ENCODE measurements at regions not wholly inside any gene's neighbourhood (a gene's known extent, or its start where the extent isn't known, plus 50 kb on each side); places are given as distances from the start of the nearest gene placed in this dataset.
"Not testable (repeated sequence)": the region's sequence is repeated elsewhere in the genome, so short reads cannot be mapped to it uniquely, and the experiment has no call there.

DNA sequence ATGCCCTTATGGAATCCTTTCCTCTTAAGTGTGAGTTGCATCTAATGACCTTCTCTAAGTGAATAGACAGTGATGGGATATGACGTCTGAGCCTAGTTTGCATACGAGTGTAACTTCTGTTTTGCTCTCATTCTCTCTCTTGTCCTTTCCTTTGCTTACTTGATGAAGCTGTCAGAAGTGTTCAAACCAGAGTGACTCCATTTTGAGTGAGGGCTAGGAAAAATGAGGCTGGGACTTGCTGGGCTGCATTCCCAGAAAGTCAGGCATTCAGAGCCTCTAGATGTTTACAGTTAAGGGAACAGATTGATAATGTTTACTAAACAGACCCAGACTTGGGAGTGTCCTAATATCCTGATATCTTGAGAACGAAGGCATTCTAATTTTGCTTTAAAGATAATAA is 311.2 kb upstream of the SOX4 start:
- not testable (repeated sequence) for DNase-seq (ENCODE audit: low read depth)

DNA sequence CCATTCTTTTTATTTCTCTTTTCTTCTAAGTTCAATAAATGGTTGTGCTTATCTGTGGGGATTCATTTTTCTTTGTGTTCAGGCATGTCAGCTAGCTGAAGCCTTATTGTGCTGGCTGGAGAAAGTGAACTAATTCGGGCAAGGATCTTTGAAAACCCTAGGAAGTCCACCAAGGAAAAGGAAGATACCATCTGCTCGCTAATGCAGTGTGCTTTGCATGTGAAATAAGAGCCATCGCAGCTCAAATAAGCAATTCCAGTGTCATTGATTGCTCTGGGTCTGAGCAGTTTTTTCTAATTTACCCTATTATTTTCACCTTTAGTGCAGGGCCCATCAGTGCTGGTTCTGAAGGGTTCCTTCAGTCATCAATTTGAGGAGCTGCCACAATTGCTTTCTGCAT is 309.4 kb upstream of the SOX4 start:
- no peak for DNase-seq (ENCODE audit: low read depth)

DNA sequence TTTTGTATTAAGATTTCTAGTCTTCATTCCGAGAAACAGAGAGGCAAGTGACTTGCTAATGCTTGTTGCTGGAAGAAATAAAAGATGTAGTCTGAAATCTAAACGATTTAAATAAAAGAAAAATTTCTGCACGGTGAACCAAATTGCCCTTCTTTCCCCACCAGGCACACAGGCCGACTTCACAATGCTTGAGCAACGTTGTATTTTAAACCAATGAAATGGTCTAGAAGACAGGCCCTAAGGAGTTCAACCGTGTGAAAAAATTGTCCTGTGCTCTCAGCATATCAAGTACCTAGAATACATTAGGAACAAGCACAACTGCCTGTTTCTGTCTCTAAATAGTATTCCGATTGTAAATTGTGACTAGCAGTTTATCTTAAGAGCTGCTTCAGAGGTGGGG is 308.8 kb upstream of the SOX4 start:
- DNase-seq (ENCODE audit: low read depth) = no peak

DNA sequence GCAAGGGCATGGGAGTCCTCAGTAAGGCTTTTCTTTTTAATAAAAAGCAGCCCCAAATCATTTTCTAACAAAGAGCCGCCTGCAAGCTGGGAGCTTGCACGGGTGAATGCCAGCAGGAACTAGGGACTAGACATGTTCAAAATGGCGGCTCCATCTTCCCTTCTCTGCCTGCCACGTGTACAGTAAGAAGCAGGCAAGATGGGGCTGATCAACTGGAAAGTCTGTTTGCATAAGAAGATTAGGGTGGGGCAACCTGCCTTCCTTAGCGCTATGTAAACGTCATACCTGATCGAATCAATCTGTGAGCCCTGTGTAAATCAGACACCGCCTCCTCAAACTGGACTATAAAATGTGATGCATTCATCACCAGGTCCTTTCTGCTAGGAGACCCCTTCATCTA is 299.4 kb upstream of the SOX4 start:
- DNase-seq (ENCODE audit: low read depth) = no peak

DNA sequence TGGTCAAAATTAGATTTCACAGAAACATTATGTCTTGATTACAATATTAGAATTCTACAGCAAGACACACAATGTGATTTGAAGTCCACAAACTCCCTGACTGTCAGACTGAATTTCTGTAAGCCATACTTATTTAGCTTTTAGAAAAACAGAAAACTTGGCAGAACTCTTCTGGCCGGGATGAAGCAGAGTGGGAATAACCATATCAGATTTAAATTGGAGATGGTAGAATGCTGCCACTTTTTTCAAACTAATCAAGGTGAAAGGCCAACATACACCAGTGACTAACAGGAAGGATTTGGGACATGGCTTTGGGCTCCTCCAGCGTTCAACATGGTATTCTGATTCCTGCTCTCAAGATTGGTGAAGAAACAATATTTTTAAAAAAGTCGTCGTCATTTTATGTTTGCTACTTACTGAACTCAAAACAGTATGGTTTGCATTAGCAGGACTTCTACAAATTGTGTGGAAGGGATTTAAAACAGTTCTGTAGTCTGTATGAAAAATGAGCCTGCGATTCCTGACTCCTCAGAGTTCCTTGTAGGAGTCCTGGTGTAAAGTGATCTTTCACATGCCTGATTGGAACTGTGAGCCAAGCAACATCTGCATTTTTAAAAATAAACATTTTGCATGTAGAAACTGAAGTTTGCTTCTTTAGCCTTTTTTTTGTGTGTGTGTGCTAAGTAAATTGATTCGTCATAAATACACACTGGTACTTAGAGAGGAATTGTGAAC is 297.9 kb upstream of the SOX4 start:
- DNase-seq (ENCODE audit: low read depth) = no peak

DNA sequence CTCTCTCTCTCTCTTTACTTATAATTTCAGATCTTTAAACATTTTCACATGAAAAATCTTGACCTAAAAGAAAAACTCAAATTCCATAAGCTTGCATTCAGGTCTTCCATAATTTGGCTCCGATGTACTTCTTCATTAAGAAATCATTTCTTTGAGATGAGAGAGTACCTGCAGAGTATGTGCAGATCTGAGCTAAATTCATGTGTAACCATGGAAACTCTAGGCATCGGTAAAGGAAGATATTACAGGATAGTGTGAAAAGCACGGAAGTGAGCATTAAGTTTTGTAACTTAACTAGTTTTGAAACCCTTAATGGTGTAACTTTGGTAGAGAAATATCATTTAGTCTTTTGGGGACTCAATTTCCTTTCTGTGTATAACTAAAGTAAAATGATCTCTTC is 295.9 kb upstream of the SOX4 start:
- DNase-seq (ENCODE audit: low read depth) = no peak

DNA sequence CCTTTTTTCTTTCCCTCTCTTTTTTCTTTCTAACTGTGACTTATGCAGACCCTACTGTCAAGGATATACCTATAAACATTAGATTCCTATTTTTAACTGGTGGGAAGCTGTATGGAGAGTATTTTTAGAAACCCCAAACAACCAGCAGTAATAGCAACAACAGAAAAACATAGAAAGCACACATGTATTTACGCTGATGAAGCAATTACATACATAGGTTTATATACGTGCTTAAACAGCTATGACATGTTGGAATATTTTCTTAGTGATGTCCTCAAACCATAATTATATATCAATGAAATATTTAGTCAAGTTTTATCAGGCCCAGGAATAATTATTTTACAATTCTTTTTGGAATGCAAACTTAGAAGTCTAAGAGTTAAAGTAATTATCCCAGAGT is 294.3 kb upstream of the SOX4 start:
- no peak for DNase-seq (ENCODE audit: low read depth)

DNA sequence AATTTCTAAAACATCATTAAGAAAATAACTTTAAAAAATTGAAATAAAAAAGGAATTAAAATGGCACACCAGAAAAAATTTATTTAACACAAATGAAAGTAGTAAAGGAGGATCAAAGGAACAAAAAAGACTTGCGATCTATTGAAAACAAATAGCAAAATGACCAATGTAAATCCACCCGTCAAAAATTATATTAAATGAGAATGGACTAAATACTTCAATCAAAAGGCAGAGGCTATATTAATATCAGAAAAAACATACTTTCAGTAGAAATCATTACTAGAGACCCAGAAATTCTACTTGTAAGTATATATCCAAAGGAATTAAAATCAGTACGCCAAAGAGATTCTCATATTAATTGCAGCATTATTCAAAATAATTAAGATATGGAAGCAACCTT is 293.1 kb upstream of the SOX4 start:
- DNase-seq (ENCODE audit: low read depth) = no peak

DNA sequence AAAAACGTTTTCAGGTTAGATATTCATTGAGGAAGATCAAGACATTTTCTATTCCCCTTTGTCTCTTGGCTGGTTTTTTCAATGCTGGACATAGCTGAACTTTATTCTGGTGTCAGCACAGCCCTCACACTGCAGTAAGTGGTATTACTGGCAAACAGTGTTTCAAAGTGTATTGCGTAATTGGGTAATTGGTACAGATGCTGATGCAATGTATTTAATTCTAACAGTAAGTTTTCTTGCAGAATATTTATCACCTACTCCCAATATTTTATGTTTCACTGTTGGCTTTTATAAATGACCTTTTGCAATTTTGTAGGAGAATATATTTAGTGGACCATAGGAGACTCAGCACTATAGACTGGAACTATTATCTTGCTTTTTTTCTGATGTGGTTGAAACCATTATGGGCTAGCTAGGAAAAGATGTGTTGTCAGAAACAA is 287.6 kb upstream of the SOX4 start:
- DNase-seq (ENCODE audit: low read depth) = no peak

DNA sequence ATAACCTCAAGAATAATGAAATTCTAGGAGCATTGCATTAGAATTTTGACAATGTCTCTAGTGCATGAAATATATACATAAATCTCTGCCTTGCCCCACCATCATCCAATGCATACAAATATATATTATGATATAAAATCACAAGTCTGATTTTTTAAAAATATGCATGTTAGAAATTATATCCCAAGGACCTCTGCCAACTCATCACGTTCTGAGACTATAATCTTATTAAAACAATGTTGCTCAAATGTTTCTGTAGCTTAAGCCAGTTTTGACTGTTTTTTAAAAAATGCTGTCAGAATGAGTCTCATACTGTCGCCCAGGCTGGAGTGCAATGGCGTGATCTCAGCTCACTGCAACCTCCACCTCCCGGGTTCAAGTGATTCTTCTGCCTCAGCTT is 287.0 kb upstream of the SOX4 start:
- no peak for DNase-seq (ENCODE audit: low read depth)

DNA sequence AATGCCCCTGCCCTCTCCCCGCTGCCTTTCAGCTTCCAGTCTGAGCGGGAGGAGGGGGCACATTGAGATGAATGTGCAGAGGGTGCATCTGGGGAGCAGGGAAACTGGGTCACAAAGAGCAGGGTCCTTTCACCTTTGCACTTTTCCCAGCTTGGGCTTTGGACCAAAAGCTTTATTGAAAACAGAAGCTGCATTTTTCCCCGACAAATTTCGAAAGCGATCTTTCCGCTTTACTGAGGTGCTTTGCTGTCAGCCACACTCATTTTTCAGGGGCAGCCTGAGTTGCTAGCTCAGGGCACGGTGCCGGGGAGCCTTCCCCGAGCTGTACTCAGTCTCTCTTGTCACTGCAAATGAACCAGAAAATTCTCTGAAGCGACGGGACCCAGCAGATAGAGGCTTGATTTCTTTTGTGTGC is 283.7 kb upstream of the SOX4 start:
- no peak for DNase-seq (ENCODE audit: low read depth)

DNA sequence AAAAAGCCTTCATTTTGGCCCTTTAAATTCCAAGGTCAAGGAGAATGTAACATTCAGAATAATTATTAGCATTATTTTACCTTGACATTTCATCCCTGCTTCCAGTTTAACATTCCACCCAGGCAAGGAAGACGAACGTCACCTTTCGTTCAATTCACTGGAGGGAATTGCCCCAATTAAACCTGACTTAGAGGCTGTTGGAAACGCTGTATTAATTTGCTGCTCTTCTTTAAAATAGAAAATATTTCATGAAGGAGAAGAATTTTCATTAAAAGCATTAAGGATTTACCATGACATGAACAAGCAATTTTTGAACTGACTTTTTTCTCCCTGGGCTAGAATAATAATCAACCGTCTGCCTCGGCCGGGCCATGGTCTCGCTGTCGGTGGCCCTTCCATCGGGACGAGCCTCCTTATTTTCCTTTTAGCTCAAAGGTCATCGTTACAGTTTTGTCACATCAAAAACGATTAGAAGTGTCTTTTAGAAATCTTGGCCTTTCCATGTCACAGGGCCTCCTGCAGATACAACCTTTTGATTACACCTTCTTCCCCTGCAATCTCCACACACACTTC is 282.9 kb upstream of the SOX4 start:
- DNase-seq (ENCODE audit: low read depth) = no peak

DNA sequence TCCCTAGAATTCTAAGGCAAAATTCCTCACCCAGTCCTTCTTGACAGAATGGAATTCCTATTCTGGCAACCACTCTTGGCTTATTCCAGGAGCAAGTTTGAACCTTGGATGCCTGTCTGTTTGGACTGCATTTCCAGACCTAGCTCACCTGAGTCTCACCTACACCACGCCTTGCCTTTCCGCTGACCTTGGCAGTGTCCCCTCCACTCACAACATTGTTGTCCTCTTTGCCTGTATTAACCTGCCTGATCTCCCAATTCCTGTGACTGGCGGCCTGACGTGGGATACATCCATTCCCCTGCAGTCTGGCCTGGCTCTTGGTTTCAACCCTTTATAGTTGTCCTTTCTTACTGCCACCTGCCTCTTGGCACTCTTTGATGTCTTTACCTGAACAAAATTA is 281.4 kb upstream of the SOX4 start:
- no peak for DNase-seq (ENCODE audit: low read depth)

DNA sequence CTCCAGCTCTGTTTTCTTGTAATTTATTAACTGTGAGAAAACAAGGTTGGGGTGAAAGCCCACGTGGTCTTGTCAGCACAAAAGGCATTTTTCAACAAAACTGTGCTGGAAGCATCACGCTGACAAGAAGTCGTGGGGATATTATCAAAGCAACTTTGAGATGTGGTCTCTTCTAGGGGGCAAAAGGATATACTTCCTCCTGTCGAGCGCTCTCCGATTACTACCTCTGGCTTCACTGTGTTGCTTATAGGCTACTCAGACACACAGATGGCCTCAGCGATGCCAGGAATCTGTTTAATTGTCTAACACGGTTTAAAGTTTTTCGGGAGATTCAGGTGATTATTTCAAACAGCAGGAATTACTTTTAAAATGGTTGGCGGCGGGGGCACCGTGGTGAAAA is 275.9 kb upstream of the SOX4 start:
- DNase-seq (ENCODE audit: low read depth) = no peak

DNA sequence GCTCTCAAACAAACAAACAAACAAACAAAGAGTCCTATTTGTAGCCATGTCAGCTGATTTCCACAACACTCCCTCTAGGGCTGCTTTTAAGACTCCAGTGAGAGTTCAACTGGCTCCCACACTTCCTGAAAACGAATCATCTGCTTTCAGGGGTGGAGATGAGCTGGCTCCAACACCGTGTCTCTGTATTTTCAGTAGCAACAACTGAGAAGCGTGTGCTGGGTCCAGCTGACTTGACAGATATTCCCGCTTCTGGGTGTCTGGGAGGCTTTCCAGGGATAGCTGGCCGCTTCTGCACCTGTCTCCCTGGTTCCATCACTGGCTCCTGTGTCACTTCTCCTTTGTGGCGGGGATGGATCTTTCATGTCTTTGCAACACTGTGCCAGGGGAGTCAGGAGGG is 272.5 kb upstream of the SOX4 start:
- no peak for DNase-seq (ENCODE audit: low read depth)

DNA sequence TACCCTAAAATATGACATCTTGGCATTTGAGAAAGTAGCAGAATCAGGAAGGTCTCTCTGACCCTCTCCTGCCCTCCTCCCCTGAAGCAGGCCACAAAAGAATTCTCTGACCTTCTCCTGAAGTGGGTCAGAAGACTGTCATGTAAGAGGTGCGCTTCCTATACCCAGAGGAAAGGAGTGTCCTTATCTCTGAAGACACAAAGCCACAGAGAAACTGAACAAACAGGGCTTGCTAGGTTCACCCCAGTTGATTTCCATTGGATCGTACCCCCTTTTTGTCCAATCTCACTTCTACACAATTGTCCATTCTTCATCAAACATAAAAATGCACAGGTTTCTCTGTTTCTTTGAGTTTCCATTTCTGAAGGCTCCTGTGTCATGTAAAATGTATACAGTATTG is 272.0 kb upstream of the SOX4 start:
- DNase-seq (ENCODE audit: low read depth) = no peak

DNA sequence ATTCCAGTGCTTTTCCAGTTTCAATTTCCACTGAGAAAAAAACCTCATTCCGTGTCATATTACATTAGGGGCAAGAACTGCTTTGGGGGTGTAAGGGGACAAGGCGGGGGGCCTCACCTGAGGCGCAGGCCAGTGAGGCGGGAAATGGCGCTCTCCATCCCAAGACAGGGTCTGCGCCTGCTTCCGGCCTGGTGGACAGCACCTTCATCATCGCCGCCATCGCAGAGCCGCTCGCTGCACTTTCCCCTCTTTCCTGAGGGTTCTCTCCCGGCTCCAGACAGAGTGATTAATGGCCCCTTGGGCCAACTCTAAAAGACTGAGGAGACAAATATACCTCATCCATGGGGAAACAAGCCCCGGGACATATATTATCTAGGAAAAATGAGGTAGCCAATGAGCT is 270.0 kb upstream of the SOX4 start:
- DNase-seq (ENCODE audit: low read depth) = no peak

DNA sequence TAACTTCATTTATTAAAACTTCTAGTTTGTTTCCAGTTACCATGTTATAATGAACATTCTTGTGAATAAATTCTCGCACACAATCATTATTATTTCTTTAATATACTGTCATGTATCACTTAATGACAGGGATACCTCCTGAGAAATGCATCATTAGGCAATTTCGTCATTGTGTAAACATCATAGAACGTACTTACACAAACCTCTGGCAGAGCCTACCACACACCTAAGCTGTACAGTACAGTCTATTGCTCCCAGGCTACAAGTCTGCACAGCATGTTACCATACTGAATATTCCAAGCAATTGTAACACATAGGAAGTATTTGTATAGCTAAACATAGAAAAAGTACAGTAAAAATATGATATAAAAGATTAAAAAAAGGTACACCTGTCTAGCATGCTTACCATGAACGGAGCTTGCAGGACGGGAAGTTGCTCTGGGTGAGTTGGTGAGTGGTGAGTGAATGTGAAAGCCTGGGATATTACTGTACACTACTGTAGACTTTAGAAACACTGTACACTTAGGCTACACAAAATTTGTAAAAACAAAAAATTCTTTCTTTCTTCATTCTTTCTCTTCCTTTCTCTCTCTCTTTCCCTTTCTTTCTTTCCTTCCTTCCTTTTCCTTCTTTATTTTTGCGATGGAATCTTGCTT is 268.2 kb upstream of the SOX4 start:
- no peak for DNase-seq (ENCODE audit: low read depth)

DNA sequence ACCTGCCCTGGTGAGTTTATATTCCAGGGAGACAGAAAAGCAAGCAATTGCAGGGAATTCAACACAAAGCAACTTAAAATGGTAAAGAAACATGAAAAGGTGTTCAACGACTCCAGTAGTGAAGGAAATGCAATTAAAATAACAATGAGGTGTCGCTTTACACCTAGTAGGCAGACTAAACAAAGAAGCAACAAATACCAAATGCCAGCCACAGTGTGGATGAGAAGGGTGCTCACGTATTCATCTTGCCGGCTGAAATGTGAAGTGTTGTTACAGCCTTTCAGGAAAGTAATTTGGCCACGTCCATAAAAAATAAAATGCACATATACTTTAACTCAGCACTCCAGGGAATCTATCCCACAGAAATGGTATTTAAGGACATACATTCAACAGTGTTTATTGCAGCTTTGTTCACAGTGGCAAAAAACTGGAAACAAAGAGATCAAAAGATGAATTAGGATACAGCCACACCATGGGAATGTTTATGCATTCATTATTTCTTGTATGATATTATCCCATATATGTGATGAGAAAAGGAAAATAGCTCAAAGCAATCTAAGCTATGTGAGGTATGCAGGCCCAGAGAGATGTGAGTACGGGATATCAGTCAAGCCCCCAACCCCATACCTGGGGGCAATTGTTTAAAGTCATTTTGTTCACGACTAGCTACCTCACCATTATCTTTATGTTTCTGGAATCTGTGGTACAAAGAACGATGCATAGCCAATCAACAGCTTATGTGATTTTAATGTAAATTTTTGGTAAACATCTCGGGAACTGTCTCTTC is 266.0 kb upstream of the SOX4 start:
- no peak for DNase-seq (ENCODE audit: low read depth)

DNA sequence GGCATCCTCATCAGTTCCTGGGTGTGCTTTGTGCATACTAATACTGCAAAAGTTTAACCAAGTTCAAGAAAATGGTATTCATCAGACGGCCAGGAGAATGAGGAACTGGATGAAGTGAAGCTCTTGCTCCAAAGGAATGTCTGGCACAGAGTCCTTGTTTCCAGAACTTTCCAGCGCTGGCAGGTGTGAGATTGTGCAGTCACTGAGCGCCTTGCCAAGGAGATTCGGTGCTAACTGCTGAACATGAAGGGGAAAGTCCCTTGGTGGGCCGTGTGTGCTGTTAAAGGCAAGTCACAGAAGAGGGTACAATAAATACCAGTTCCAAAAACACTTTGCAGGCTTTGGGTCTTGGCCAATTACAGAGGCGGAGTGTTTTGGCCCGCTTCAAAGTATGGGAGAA is 262.3 kb upstream of the SOX4 start:
- DNase-seq (ENCODE audit: low read depth) = no peak

DNA sequence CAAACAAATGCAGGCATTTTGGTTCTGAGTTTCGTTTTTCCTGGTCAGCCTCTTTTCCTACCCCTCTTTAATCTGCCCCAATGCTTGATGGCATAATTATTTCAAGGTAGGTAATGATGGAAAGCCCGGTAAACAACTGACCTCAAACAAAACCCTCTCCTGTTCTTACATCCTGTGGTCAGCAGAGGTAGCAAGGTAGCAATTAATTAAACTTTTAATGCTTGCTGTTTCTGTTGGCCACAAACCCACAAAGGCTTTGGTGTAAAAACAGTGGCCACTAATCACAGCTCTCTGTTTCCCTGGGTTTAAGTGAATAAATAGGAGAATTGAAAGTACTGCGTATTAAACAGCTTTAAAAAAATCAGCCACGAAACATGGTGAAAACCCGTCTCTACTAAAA is 261.5 kb upstream of the SOX4 start:
- no peak for DNase-seq (ENCODE audit: low read depth)

DNA sequence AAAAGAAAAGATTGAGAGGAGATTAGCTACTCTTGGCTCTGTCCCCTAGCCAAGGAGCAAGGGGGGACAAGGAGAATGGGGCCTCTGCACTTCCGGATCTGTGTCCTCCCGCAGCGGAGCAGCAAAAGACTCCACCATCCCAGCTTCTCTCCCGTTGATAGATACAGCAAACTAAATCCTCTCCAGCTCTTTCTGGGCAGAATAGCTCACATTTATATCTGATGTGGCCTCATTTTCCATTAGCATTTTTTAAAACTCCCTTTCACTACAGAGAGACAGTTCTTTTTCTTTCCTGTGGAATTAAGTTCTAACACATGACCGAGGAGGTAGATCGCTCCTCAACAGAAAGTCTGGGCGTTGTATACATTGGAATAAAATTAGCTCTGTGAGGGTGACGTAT is 260.9 kb upstream of the SOX4 start:
- no peak for DNase-seq (ENCODE audit: low read depth)

DNA sequence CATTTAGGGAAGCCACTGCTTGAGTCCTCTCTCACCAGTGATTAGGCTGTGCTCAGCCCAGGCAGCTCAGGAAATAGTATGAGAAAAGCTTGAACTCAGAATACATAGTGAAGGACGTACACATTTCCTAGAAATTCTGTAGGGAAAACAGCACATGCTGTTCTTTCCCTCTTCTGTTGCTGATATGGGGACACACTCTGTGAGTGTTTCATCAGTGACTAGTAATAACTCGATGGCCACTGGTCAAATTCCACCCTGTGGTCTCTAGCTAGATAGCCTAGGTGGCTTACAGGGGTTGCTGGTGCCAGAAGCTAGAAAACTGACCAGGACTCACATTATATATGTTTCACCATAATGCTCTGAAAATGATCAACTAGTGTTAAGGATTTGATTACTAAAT is 259.8 kb upstream of the SOX4 start:
- no peak for DNase-seq (ENCODE audit: low read depth)

Measured in activated T-cell treated with anti-CD3 and anti-CD28 coated beads for 48 hours (primary cell).